Loucy (cell line): ENCODE measurements at regions not wholly inside any gene's neighbourhood (a gene's known extent, or its start where the extent isn't known, plus 50 kb on each side); places are given as distances from the start of the nearest gene placed in this dataset.

Experiments
- EZH2phosphoT487 ChIP-seq: fragments of 200-600 bp; IDR thresholded peaks from 2 replicates; pipeline ENCODE4 v1.6.1; 2018; ENCODE audit warnings: antibody characterized with exemption, mild to moderate bottlenecking, moderate library complexity, borderline replicate concordance
- TF ChIP-seq, protein P1 (sequence below): fragments of 200-600 bp; sonication (generic); conservative IDR thresholded peaks from 2 replicates; pipeline ENCODE4 v1.5.1; 2014; ENCODE audit warnings: mild to moderate bottlenecking, antibody characterized with exemption, low read length

DNA sequence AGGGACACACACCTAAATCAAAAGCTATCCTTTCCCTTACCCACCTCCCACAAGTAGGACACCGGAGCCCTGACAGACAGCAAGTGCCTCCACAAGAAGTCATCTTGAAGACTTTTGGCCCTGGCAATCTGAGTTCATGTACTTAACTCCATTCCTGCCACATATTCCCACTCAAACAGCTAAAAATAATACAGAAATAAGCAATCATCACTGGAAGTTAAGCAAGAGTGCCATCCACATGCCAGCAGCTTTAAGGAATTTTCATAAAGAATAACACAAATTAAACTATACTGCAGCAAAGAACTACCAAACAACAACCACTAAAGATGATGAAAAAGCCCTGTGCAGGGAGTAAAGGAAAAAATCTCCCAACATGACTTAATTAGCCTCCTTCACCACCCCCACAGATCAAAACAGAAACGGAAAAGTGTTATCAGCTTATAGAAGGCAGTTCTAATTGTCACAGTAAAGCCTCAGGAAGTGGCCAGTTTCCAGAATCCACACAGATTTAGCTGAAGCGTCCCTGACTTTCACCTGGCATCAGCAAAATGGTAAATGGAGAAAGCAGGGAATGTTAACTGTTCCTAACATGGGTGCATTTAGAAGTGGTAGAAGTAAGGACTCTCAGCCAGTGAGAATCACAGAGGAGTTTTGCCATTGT, 343.9 kb downstream of the TBC1D4 start:
- TF ChIP-seq, protein P1, sequence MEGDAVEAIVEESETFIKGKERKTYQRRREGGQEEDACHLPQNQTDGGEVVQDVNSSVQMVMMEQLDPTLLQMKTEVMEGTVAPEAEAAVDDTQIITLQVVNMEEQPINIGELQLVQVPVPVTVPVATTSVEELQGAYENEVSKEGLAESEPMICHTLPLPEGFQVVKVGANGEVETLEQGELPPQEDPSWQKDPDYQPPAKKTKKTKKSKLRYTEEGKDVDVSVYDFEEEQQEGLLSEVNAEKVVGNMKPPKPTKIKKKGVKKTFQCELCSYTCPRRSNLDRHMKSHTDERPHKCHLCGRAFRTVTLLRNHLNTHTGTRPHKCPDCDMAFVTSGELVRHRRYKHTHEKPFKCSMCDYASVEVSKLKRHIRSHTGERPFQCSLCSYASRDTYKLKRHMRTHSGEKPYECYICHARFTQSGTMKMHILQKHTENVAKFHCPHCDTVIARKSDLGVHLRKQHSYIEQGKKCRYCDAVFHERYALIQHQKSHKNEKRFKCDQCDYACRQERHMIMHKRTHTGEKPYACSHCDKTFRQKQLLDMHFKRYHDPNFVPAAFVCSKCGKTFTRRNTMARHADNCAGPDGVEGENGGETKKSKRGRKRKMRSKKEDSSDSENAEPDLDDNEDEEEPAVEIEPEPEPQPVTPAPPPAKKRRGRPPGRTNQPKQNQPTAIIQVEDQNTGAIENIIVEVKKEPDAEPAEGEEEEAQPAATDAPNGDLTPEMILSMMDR: no peak
- no peak for TF ChIP-seq EZH2phosphoT487
